ENCODE measurements at regions not wholly inside any gene's neighbourhood (a gene's known extent, or its start where the extent isn't known, plus 50 kb on each side); places are given as distances from the start of the nearest gene placed in this dataset.

- no peak for DNase-seq (ENCODE audit: low spot score)
- in situ Hi-C loops (cut with MboI; ENCODE audit: low pct_unique_long_range_greater_than_20kb, low sequenced_read_pairs, unreplicated experiment) = loop anchor here (25.0 kb wide), 1 partner anchor 198 kb away; no protein-coding TSS in a partner anchor
- no peak for TF ChIP-seq CTCF (IDR thresholded peaks at IDR 0.05; ENCODE audit: extremely low read depth, insufficient read depth, missing control alignments)
Measured at GRCh38 chr9:108759835-108760234, 96.0 kb downstream of the ACTL7B start.

GRCh38 chr9:108759399-108759798 lies 96.4 kb downstream of the ACTL7B start:
- in situ Hi-C loops (cut with MboI; ENCODE audit: low pct_unique_long_range_greater_than_20kb, low sequenced_read_pairs, unreplicated experiment) = loop anchor here (25.0 kb wide), 1 partner anchor 197 kb away; no protein-coding TSS in a partner anchor
- no peak for DNase-seq (ENCODE audit: low spot score)
- no peak for TF ChIP-seq CTCF (IDR thresholded peaks at IDR 0.05; ENCODE audit: extremely low read depth, insufficient read depth, missing control alignments)

DNA sequence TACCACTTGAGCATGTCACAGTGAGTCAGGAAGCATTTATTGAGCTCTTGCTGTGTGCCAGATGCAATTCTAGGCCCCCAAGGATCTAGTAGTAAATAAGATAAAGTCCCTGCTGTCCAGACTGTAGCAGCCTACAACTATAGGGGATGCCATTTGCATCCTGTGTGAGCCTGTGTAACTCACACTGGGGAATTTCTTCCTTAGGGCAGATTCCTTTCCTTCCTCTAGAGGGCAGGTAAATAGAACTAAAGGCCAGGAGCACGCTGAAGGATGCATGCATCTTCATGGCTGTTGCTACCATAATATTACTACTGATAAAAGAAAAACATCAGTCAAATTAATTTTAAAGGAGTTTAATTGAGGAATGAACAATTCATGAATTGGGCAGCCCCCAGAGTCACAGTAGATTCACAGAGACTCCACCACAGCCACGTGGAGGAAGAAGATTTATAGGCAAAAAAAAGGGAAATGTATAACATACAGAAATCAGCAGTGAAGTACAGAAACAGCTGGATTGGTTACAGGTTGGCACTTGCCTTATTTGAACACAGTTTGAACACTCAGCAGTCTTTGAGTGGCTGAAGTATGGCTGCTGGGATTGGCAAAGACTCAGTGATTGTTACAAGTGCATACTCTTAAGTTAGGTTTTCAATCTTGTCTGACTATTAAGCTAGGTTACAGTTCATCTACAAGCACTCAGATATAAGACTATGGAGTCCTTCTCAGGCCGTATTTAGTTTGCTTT lies 98.9 kb downstream of the ACTL7B start:
- no peak for TF ChIP-seq CTCF (IDR thresholded peaks at IDR 0.05; ENCODE audit: extremely low read depth, insufficient read depth, missing control alignments)
- in situ Hi-C loops (cut with MboI; ENCODE audit: low pct_unique_long_range_greater_than_20kb, low sequenced_read_pairs, unreplicated experiment) = loop anchor here (25.0 kb wide), 1 partner anchor 195 kb away; no protein-coding TSS in a partner anchor
- DNase-seq (ENCODE audit: low spot score) = no peak

DNA sequence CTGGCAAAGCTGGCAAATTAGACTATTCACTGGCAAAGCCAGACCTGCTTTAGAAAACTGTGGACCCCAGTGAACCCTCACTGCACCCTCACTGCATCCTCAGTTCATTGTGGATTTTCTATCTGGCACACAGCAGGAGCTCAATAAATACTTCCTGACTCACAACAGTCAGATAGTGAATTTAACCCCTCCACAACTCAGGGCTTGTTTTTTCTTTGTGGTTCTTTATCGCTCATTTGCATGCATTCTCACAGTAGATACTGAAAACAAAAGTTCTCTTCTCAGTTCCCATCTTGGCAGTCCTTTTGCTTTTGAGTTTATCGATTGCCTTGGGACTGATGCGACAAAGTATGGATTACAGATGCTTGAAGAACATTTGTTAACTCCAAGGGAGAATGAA lies 99.8 kb downstream of the ACTL7B start:
- DNase-seq (ENCODE audit: low spot score) = no peak
- no peak for TF ChIP-seq CTCF (IDR thresholded peaks at IDR 0.05; ENCODE audit: extremely low read depth, insufficient read depth, missing control alignments)
- in situ Hi-C loops (cut with MboI; ENCODE audit: low pct_unique_long_range_greater_than_20kb, low sequenced_read_pairs, unreplicated experiment) = loop anchor here (25.0 kb wide), 1 partner anchor 194 kb away; no protein-coding TSS in a partner anchor

DNA sequence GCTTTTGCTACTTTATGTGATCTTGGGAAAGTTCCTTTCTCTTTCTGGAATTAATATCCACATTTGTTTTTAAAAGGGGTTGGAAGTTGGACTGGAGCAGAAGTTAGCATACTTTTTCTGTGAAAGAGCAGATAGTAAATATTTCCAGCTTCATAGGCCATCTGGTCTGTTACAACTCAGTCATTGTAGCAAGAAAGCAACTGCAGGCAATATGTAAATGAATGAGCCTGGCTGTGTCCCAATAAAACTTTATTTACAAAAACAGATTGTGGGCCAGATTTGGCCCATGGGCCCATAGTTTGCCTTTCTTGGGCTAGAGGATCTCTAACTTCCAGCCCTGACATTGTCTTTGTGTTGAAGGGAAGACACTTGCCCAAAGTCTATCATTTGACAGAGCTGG lies 104.4 kb downstream of the ACTL7B start:
- no peak for TF ChIP-seq CTCF (IDR thresholded peaks at IDR 0.05; ENCODE audit: extremely low read depth, insufficient read depth, missing control alignments)
- in situ Hi-C loops (cut with MboI; ENCODE audit: low pct_unique_long_range_greater_than_20kb, low sequenced_read_pairs, unreplicated experiment) = loop anchor here (25.0 kb wide), 1 partner anchor 189 kb away; no protein-coding TSS in a partner anchor
- no peak for DNase-seq (ENCODE audit: low spot score)

- DNase-seq (ENCODE audit: low spot score) = no peak
- in situ Hi-C loops (cut with MboI; ENCODE audit: low pct_unique_long_range_greater_than_20kb, low sequenced_read_pairs, unreplicated experiment) = loop anchor here (25.0 kb wide), 1 partner anchor 188 kb away; no protein-coding TSS in a partner anchor
- TF ChIP-seq CTCF (IDR thresholded peaks at IDR 0.05; ENCODE audit: extremely low read depth, insufficient read depth, missing control alignments) = no peak
Measured at GRCh38 chr9:108750661-108751215, 105.0 kb downstream of the ACTL7B start.
